Middle frontal gyrus (tissue), 1 donor: ENCODE measurements at regions not wholly inside any gene's neighbourhood (a gene's known extent, or its start where the extent isn't known, plus 50 kb on each side); places are given as distances from the start of the nearest gene placed in this dataset.

Experiments used
- DNase-seq: peaks from one replicate; pipeline ENCODE4 v3.0.0-alpha.2; 2015; ENCODE audit warnings: low spot score; ENCODE audit errors: extremely low spot score

DNA sequence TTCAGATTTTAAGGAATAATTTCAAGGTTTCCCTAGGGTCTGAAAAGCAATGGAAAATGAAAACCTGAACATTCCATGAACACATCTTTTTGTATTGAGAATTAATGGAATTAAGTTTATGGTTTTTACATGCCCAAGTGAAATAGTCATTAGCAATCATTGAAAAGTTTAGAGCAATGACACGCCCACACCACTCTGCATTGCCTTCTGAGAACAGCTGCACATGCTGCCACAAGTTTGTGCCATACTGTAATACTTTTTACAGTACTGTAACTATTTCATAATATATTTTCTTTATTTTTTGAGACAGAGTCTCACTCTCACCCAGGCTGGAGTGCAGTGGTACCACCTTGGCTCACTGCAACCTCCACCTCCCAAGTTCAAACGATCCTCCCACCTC lies 345.2 kb upstream of the PMFBP1 start:
- no peak for DNase-seq

DNA sequence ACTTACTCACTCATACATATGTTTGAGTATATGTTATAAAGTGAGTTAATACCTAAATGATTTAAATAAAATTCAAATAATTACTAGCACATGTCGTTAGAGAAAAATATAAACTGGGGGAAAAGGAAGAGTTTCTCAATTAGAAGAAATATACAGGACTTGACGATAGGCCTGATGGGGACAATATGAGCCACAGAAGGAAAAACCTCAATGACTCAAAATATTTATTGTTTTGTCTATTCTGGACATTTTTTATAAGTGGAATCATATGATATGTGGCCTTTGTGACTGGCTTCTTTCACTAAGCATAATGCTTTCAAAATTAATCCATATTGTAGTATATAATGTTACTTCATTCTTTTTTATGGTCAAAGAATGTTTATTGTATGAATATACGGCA lies 339.2 kb upstream of the PMFBP1 start:
- no peak for DNase-seq

DNA sequence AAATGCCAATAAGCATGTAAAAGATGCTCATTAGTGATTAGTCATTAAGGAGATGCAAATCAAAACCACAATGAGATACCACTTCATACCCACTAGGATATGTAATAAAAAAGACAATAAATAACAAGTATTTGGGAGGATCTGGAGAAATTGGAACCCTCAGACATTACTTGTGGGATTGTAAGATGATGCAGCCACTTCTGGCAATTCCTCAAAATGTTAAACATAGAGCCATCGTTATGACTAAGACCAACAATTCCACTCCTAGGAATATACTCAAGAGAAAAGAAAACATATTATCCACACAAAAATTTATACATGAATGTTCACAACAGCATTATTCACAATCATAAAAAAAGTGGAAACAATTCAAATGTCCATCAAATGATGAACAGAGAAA lies 336.2 kb upstream of the PMFBP1 start:
- no peak for DNase-seq

DNA sequence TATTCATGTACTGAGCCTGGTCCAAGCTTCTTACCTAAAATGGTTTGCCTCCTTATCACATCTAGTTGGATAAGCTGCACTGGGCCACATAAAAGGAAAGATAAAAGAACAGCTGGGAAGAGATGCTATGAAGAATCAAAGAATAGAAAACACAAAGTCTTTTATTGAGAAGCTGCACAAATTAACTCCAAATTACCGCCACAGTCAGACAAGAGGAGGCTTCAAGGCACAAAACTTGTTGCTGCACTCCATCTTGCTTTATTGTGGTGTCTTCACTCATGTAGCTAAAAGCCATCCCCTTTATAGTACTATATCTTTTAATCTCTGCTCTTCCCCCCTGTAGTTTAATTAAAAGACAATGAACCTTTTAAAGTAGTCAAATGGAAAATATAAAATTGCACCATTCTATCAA lies 330.6 kb upstream of the PMFBP1 start:
- no peak for DNase-seq

DNA sequence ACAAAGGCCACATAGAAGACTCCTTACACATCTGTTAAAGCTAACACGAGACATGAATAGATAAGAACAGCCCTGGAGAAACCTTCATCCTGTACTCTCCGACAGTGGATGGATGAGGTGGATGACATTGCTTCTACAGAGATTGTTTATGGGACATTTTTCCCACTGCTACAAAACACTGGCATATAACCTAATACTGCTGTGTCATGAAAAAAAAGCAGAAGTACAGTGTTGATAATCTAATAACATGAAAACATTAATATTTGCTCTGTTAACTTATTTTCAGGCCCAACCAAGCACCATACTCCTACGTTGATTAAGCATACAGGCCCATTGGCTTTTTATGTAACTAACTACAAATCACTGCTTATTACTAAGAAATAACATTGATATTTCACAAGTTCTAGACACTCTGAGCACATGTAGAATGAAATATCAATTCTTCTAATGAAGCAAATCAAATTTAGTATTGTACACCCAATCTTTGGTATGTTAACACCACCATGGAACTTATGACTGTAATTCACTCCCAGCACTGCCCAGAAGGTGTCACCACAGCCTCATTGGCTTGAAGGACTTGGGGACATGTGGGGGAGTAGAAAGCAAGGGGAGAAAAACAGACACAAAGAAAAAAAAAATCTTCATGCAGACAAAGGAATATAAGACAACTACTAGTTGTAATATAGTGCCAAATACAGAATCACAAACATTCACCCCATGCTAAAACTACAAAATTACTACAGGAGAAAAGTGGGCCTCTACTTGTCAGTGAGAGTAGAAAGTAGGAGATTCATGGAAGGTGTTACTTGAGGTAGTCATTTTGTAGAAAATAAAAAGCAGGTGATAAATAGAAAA lies 330.0 kb upstream of the PMFBP1 start:
- no peak for DNase-seq

DNA sequence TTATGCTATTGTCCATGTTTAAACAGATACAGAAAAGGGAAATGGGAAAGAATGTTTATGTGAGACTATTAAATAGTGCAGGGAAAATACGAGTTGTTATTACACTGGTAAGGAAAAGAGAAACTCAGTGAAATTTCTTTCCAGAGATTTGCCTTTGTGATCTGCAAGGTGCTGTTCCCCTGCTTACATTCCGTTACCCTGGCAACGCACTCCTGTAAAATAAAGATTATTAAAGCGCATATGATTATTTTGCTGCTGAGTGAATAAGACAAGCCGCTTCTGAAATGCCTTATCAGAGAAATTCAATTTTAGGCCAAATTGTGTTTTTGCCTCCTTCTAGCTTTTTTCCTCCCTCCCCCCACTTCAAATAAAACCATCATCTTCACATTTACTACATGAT lies 328.6 kb upstream of the PMFBP1 start:
- DNase-seq, result no peak

DNA sequence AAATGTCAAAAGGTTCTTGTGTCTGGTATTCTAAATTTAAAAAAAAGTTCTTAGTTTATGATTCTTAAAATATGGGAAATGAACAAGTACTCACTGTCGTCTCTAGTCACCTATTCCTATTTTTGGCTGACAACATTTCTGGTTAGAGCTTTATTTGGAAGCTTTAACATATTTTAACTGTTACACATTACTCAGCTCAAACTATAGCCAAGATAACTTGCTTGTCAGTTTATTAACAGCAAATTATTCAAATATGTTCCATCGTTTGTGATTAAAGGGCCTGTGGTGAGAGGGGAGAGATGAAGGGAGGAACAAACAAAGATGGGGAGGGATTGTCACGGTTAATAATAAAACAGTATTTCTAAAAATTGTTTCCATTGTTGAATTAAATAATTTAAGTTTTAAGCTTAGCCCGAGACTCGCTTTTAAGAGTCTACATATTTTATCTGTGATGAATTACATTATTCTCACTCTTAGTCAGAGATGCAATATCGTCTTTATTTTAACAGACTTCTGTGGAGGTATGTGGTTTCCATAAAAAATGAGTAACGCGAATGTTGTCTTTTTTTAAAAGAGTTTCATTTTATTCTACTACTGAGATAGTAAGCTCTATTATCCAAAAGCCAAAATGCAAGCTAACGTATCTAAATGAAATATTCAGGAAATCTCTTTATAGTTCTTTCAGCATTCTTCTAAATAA lies 321.9 kb upstream of the PMFBP1 start:
- no peak for DNase-seq

DNA sequence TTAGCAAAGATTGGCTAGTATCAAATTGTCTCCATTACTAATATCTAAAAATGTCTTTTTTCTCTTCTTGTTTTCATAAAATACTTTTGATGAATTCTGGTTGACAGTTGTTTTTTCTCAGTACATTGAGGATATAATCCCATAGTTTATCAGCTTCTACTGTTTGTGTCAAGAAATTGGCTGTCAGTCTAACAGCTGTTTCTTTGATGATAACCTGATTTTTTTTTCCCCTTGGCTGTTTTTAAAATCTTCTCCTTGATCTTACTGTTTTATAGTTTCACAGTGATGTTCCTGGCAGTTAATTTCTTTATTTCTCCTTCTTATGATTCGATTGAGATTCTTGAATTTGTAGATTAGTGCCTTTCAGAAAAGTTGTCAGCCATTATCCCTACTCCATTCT lies 315.3 kb upstream of the PMFBP1 start:
- DNase-seq, result no peak

DNA sequence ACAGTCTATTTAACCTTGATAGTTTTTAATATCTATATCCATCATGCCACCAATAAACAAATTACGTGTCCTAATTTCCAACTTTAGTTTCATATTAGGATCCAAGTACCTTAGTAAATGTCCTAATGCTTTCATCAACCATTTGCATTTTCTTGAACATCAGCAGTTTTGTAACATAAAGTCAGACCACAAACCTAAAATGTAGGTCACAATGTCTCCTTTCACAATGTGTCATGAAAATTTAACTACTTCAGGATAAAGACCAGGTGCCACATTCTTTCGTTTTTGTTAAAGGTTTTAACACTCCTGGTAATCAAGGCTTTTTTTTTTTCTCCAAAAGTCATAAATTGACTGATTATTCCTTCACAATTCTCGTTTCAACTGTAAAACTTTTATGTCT lies 310.7 kb upstream of the PMFBP1 start:
- no peak for DNase-seq

DNA sequence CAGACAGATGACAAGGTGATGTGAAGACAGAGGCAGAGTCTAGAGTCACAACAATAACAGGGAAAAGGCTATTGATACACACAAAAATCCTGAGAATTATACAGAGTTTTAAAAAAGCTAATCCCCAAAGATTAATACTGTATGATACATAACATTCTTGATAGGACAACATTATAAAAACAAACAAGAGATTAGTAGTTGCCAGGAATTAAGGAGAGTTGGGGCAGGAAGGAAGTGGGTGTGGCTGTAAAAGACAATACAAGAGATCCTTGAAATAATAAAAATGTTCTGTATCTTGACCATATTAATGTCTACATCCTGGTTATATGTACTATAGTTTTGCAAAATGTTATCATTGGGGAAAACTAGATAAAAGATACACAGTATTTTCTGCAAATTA lies 309.5 kb upstream of the PMFBP1 start:
- no peak for DNase-seq

DNA sequence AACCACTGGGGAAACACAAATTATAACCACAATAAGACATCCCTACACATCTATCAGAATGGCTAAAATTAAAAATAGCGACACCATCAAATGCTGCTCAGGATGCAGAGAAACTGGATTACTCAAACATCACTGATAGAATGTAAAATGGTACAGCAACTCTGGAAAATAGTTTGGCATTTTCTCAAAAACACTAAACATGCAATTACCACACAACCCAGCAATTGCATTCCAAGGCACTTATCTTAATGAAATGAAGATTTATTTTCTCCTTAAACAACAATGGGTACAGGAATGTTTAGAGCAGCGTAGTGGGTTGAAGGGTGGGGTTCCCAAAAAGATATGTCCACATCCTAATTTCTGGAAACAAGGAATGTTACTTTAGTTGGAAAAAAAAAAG lies 309.0 kb upstream of the PMFBP1 start:
- no peak for DNase-seq

DNA sequence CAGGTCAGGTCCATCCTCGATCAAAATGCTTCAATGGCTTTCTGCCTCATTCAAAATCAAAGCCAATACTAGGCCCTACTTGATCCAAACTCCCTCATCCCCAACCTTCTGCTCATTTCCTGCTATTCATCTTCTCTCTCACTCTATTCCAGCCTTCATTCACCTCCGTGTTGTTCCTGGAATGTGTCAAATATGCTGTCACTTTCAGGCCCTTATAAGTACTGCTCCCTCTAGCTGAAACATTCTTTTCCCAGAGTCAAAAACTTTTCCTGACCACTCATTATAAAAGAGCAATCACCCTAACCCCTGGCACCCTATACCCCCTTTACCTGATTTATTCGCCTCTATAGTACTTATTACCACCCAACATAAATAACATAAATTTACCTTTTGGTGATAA lies 303.7 kb upstream of the PMFBP1 start:
- no peak for DNase-seq

DNA sequence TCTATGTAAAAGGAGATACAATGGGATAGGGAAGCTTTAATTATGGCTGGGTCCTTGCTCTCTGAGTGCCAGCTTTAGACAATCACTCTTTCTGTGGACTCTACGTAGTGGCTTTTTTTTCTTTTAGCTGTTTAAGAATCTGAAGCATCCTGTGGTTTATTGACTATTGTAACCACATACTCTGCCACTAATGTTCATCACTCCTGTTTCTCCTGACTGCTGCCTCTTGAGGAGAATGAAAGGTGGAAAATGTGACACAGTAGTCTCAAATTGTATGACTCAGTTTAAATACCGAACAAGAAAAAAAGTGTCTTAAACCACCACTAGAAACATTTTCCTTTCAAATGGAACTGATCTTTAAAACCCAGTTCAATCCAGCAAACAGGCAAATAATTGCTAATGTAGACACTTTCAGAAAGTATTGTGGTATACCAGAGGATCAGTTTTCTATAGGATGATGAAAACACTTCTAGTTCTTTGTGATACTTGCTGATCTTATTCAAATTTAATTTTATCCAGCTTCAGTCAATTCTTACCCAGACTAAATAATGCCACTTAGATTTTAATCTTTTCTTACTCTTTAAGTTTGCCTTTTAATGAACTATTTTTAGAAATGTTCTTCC lies 302.7 kb upstream of the PMFBP1 start:
- no peak for DNase-seq

DNA sequence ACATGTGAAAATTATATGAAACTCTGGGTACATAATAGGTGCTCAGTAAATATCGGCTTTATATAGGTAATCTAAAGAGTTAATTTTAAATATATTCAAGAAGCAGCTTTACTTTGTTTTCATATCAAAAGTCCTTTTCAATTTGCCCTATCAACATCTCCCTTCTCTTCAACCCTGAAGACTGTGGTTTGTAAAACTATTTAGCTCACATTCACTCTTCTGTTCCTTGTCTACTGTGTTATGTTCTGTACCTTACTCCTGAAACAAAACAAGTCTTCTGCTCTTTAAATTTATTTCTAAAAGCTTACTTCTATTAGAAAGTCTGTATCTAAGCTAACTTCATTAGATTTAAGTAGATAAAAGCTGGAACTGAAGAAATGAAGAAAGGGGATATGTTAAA lies 301.7 kb upstream of the PMFBP1 start:
- no peak for DNase-seq

DNA sequence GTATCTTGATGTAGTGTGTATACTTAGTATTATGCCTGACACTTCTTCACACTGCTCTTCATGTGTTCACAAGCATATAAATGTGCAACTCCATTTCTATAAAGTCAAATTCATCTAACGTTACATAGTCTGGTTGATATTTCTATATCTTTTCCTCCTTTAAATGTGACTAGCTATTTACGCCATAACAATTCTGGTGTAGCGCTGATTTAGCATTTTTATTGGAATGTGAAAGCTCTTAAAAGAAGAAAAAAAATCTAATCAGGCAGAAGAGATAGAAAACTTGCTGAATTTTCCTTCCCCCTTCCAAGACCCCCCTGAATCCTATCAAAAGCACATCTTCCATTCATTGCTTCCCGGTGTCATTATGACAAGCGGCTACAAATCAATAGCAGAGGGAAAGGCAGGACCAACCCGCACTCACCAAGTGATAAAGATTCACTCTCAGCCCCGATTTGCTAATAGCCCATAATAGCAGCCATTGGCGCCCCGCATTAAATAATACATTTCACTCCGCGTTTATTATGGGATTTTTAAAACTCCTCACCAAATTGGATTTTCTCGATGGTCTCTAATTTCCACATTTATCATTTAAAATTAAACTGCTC lies 299.5 kb upstream of the PMFBP1 start:
- DNase-seq, result no peak

DNA sequence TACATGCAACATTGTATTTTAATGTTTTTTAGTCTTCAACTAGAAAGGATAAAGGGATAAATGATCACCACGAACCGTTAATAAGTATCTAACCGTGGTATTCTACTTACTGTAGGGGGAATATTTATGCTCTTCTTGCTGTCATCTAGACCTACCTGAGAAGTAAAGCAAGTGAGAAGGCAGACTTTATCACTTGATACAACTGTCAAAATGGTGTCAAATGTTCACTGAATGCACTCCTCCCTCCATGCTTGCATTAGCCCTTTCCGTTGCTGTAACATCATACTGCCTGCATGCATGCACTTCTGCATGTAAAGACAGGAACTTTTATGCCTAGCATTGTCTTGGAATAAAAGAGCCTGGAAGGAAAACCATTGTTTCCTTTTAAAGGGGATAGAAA lies 298.6 kb upstream of the PMFBP1 start:
- DNase-seq, result no peak

DNA sequence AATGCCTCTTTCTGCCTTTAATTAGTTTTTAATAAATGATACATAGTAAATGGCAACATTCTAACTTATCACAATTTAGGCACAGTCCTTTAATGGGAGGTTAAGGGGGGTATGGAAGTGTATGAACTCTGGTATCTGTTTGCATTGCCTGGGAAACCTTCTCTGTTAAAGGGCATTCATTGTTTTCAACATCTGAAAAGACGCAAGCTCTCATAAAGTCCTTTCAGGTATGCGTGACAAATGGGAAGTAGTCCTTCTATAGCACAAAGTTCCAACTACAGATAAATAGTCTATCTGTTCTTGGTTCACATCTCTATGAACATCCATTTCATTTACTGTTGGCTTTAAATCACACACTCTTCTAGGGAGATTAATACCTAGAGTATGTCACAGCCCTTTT lies 298.0 kb upstream of the PMFBP1 start:
- no peak for DNase-seq

DNA sequence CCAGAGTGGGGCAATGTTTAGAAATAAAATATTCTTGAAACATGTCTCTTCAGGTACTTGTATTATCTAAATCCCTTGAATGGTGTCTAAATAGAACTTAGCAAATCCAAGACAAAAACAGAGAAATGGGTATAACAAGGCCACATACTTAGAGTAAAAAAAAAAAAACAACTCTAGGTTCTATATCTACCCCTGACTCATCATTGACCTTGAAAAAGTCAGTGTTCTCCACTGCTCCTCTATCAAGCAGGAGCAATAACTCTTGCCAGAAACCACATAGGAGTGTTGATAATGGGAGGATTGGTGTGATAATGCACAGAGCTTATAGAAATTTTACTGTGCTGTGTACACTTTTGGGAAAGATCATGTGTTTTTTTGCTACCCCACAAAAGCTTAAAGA lies 296.6 kb upstream of the PMFBP1 start:
- DNase-seq, result no peak

DNA sequence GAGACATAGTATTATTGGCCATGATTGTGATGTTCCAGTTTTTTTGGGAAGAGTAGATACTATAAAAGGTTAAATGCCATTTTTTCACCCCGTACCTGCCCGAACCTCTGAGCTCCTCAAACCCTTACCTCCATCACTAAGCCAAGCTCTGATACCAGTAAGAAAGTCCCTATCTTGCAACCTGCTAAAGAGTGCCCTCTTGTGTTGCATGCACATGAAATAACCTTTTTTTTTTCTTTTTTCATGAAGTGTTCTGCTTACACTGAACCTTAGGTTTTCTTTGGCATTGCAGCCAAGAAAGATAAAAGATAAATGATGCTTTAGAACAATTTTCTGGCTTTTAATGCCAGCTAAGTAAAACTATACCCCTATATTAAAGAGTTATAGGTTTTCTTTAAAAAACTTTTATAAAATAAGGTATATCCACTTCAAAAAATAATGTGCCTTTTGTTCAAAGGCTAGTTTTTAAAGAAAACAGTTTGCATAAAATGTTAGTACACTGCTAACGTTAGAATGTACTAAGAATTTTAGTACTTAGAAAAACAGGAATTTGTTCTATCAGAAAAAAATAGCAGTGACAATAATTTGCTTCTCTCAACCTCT lies 295.3 kb upstream of the PMFBP1 start:
- DNase-seq, result no peak

DNA sequence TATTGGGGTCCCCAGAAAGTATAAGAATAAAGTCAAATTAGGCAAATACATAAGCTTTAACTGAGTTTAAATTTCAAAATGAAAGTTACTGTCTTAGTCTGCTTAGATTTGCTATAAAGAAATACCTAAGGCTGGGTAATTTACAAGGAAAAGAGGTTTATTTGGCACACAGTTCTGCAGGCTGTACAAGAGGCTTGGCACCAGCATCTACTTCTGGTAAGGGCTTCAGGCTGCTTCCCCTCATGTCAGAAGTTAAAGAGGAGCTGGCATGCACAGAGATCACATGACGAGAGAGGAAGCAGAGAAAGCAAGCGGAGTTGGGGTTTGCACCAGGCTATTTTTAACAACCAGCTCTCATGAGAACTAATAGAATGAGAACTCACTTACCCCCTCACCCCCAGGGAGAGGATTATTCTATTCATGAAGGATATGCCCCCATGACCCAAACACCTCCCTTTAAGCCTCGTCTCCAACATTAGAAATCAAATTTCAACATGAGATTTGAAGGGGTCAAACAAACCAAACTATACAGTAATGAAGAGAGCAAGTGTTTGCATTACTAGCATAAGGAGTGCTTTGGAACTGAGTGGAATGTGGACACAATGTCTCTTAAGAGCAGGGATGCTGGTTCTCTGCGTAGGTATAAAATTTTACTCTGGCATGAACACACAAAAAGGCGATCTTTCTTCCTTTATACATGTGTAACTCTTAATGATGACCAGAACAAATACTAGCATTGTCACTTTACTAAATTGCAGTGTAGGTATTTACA lies 292.8 kb upstream of the PMFBP1 start:
- no peak for DNase-seq

DNA sequence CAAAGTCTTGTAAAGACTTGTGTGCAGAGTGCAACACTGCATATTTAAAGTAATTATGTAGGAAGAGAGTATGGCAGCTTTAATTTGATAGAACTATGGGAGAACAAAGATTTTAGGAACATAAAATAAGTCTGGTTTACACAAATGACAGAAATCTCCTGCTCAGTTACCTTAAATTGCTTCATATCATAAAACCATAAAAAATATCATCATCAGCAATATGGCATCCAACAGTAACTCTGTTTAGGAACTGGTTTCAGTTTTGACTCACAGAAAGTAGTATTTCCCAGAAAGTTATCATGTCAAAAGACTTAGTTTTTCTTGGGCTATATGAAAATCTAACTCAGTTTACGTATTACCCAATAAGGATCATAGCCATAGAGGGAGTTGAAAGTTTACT lies 292.1 kb upstream of the PMFBP1 start:
- no peak for DNase-seq
